Neuronal stem cell (in vitro differentiated cells): ENCODE measurements at regions not wholly inside any gene's neighbourhood (a gene's known extent, or its start where the extent isn't known, plus 50 kb on each side); places are given as distances from the start of the nearest gene placed in this dataset.

Experiments
- DNase-seq: peaks from one replicate; pipeline ENCODE4 v3.0.0-alpha.2; 2013; ENCODE audit warnings: low spot score
- H2AFZ ChIP-seq: one replicate; pipeline ENCODE4 v1.6.1; 2013; ENCODE audit warnings: mild to moderate bottlenecking, low read length, inconsistent platforms
- H2AK5ac ChIP-seq: 2 replicates; pipeline ENCODE4 v1.6.1; 2013; ENCODE audit warnings: low read depth, mild to moderate bottlenecking, inconsistent platforms, low read length, moderate library complexity, mixed read lengths
- H2BK120ac ChIP-seq: 2 replicates; pipeline ENCODE4 v1.6.1; 2013; ENCODE audit warnings: low read depth, mild to moderate bottlenecking, inconsistent platforms, low read length, moderate library complexity, mixed read lengths
- H2BK12ac ChIP-seq: one replicate; pipeline ENCODE4 v1.6.1; 2013; ENCODE audit warnings: low read length, inconsistent platforms
- H2BK15ac ChIP-seq: 2 replicates; pipeline ENCODE4 v1.6.1; 2013; ENCODE audit warnings: mild to moderate bottlenecking, low read length, inconsistent platforms, mixed read lengths
- H2BK5ac ChIP-seq: one replicate; pipeline ENCODE4 v1.6.1; 2013; ENCODE audit warnings: inconsistent platforms, mild to moderate bottlenecking, low read length, moderate library complexity
- H3K14ac ChIP-seq: one replicate; pipeline ENCODE4 v1.6.1; 2013; ENCODE audit warnings: low read length, inconsistent platforms
- H3K18ac ChIP-seq: 2 replicates; pipeline ENCODE4 v1.6.1; 2013; ENCODE audit warnings: low read length, inconsistent platforms
- H3K23ac ChIP-seq: 2 replicates; pipeline ENCODE4 v1.6.1; 2013; ENCODE audit warnings: low read depth, mild to moderate bottlenecking, mixed read lengths, low read length, inconsistent platforms; ENCODE audit not compliant: poor library complexity
- H3K27ac ChIP-seq: replicated peaks from 3 replicates; pipeline ENCODE4 v1.5.1; 2013; ENCODE audit warnings: low read length, inconsistent platforms
- H3K27me3 ChIP-seq, 3 experiments: 2 replicates each; pipeline ENCODE4 v1.6.1; 2013; ENCODE audit warnings: low read length in 3 of 3, mild to moderate bottlenecking in 2 of 3, inconsistent platforms in 1 of 3, low read depth in 1 of 3, mixed read lengths in 1 of 3, moderate library complexity in 1 of 3; ENCODE audit not compliant: control insufficient read depth in 3 of 3, insufficient read depth in 3 of 3
- H3K36me3 ChIP-seq, 2 donors: replicated peaks in 1 of 2; 2 replicates each; pipeline ENCODE4 v1.6.1; 2013; ENCODE audit warnings: low read length in 2 of 2; ENCODE audit not compliant: control insufficient read depth in 2 of 2, insufficient read depth in 2 of 2
- H3K4ac ChIP-seq: 2 replicates; pipeline ENCODE4 v1.6.1; 2013; ENCODE audit warnings: inconsistent platforms, mild to moderate bottlenecking, low read length, moderate library complexity
- H3K4me1 ChIP-seq, 2 donors: 1 replicate in 1 of 2; 2 replicates in 1 of 2; pipeline ENCODE4 v1.6.1; 2013; ENCODE audit warnings: low read length in 2 of 2, low read depth in 1 of 2; ENCODE audit not compliant: control insufficient read depth in 2 of 2, insufficient read depth in 1 of 2
- H3K4me2 ChIP-seq: one replicate; pipeline ENCODE4 v1.6.1; 2013; ENCODE audit warnings: mild to moderate bottlenecking, low read length, inconsistent platforms; ENCODE audit not compliant: insufficient read depth, poor library complexity, severe bottlenecking
- H3K4me3 ChIP-seq, 2 donors: 2 replicates each; pipeline ENCODE4 v1.5.1; 2013; ENCODE audit warnings: low read length in 2 of 2, mild to moderate bottlenecking in 2 of 2, inconsistent platforms in 1 of 2, moderate library complexity in 1 of 2
- H3K79me1 ChIP-seq: one replicate; pipeline ENCODE4 v1.6.1; 2013; ENCODE audit warnings: low read depth, mild to moderate bottlenecking, inconsistent platforms, low read length, moderate library complexity
- H3K9ac ChIP-seq: one replicate; pipeline ENCODE4 v1.6.1; 2013; ENCODE audit warnings: mild to moderate bottlenecking, low read depth, low read length, inconsistent platforms; ENCODE audit not compliant: poor library complexity
- H3K9me3 ChIP-seq, 2 donors: replicated peaks in 1 of 2; 2 replicates each; pipeline versions ENCODE3 to v1.6.1; 2013; ENCODE audit warnings: low read length in 2 of 2, mild to moderate bottlenecking in 2 of 2, inconsistent platforms in 1 of 2, low read depth in 1 of 2, mixed read lengths in 1 of 2, moderate library complexity in 1 of 2; ENCODE audit not compliant: control insufficient read depth in 2 of 2, insufficient read depth in 1 of 2
- H4K8ac ChIP-seq: one replicate; pipeline ENCODE4 v1.6.1; 2013; ENCODE audit warnings: low read depth, mild to moderate bottlenecking, inconsistent platforms, low read length, moderate library complexity
- H4K91ac ChIP-seq: one replicate; pipeline ENCODE4 v1.6.1; 2013; ENCODE audit warnings: low read length, low read depth, mild to moderate bottlenecking, inconsistent platforms; ENCODE audit not compliant: poor library complexity
- WGBS, 2 donors: extraction: QIAGEN DNeasy Blood & Tissue Kit; methylation state at CpG; one replicate each; pipeline ENCODE4 v1.1.7; 2013; ENCODE audit warnings: missing lambda C conversion rate in 2 of 2, mixed read lengths in 1 of 2; ENCODE audit not compliant: insufficient read length in 2 of 2, insufficient replicate concordance in 1 of 2; ENCODE audit errors: extremely low coverage in 2 of 2; 5-methylcytosine and 5-hydroxymethylcytosine counted together

- H3K18ac ChIP-seq: no peak overlapping the region
- WGBS, 2 donors: no CpG with 5 or more reads among the region's 1 CpG
- H2AK5ac ChIP-seq: no peak overlapping the region
- H4K8ac ChIP-seq: no peak overlapping the region
- DNase-seq: no peak
- no peak overlapping the region for H3K4me2 ChIP-seq
- no peaks in the 10 kb centered on the region for H3K9me3 ChIP-seq
- H3K27ac ChIP-seq: no peak overlapping the region
- no peak overlapping the region for H4K91ac ChIP-seq
- no peaks in the 10 kb centered on the region for H3K79me1 ChIP-seq
- no peak overlapping the region for H3K23ac ChIP-seq
- H2BK15ac ChIP-seq: no peak overlapping the region
- H3K14ac ChIP-seq: no peak overlapping the region
- H3K4me3 ChIP-seq: no peak overlapping the region
- peaks cover 0 to 4% (median 0%) of the 10 kb centered on the region in 3 experiments for H3K27me3 ChIP-seq
- no peak overlapping the region for H2BK12ac ChIP-seq
- no peaks in the 10 kb centered on the region for H3K4me1 ChIP-seq
- H2BK5ac ChIP-seq: no peak overlapping the region
- no peak overlapping the region for H3K4ac ChIP-seq
- H2BK120ac ChIP-seq: no peak overlapping the region
- H2AFZ ChIP-seq: no peak overlapping the region
- H3K36me3 ChIP-seq: no peaks in the 10 kb centered on the region
- H3K9ac ChIP-seq: no peak overlapping the region
Observed at GRCh38 chr5:14063691-14064090, 79.5 kb upstream of the TRIO start.

- no peak overlapping the region for H2BK5ac ChIP-seq
- H3K4ac ChIP-seq: no peak overlapping the region
- H3K4me2 ChIP-seq: no peak overlapping the region
- H2AFZ ChIP-seq: no peak overlapping the region
- no peak overlapping the region for H2AK5ac ChIP-seq
- H2BK120ac ChIP-seq: no peak overlapping the region
- H3K27me3 ChIP-seq: peaks cover 0 to 4% (median 0%) of the 10 kb centered on the region in 3 experiments
- no peaks in the 10 kb centered on the region for H3K79me1 ChIP-seq
- H3K14ac ChIP-seq: no peak overlapping the region
- H2BK12ac ChIP-seq: no peak overlapping the region
- H3K27ac ChIP-seq: no peak overlapping the region
- H3K23ac ChIP-seq: no peak overlapping the region
- no peak overlapping the region for H2BK15ac ChIP-seq
- H3K18ac ChIP-seq: no peak overlapping the region
- H3K9ac ChIP-seq: no peak overlapping the region
- no peak overlapping the region for H3K4me3 ChIP-seq
- H4K8ac ChIP-seq: no peak overlapping the region
- no peaks in the 10 kb centered on the region for H3K36me3 ChIP-seq
- WGBS, 2 donors: no CpG with 5 or more reads among the region's 4 CpGs
- no peak for DNase-seq
- no peaks in the 10 kb centered on the region for H3K4me1 ChIP-seq
- H4K91ac ChIP-seq: no peak overlapping the region
- H3K9me3 ChIP-seq: no peaks in the 10 kb centered on the region
Observed at GRCh38 chr5:14063138-14063537, 80.0 kb upstream of the TRIO start.

- no CpG with 5 or more reads among the region's 2 CpGs for WGBS, 2 donors
- H2BK12ac ChIP-seq: no peak overlapping the region
- H3K27me3 ChIP-seq: peaks cover 0 to 4% (median 0%) of the 10 kb centered on the region in 3 experiments
- no peak overlapping the region for H2BK120ac ChIP-seq
- no peak overlapping the region for H2AK5ac ChIP-seq
- H3K9me3 ChIP-seq: no peaks in the 10 kb centered on the region
- no peak overlapping the region for H2BK5ac ChIP-seq
- no peak overlapping the region for H3K4me3 ChIP-seq
- no peak overlapping the region for H4K91ac ChIP-seq
- DNase-seq: no peak
- no peak overlapping the region for H3K4me2 ChIP-seq
- no peaks in the 10 kb centered on the region for H3K4me1 ChIP-seq
- no peak overlapping the region for H2AFZ ChIP-seq
- no peak overlapping the region for H4K8ac ChIP-seq
- no peak overlapping the region for H3K27ac ChIP-seq
- no peak overlapping the region for H3K18ac ChIP-seq
- H3K23ac ChIP-seq: no peak overlapping the region
- no peak overlapping the region for H3K14ac ChIP-seq
- H3K4ac ChIP-seq: no peak overlapping the region
- H3K36me3 ChIP-seq: no peaks in the 10 kb centered on the region
- no peaks in the 10 kb centered on the region for H3K79me1 ChIP-seq
- no peak overlapping the region for H2BK15ac ChIP-seq
- H3K9ac ChIP-seq: no peak overlapping the region
Observed at GRCh38 chr5:14062178-14062577, 81.0 kb upstream of the TRIO start.

- no peaks in the 10 kb centered on the region for H3K79me1 ChIP-seq
- no peak overlapping the region for H3K4me2 ChIP-seq
- no CpG with 5 or more reads among the region's 5 CpGs for WGBS, 2 donors
Observed at GRCh38 chr5:14061106-14061505, 82.0 kb upstream of the TRIO start.

More at GRCh38 chr5:14061106-14061505, 82.0 kb upstream of the TRIO start:
- no peak overlapping the region for H2AFZ ChIP-seq
- H3K18ac ChIP-seq: no peak overlapping the region
- H3K36me3 ChIP-seq: no peaks in the 10 kb centered on the region
- no peak overlapping the region for H2AK5ac ChIP-seq
- H3K27me3 ChIP-seq: peaks cover 0 to 4% (median 0%) of the 10 kb centered on the region in 3 experiments
- no peak overlapping the region for H3K4me3 ChIP-seq
- no peak overlapping the region for H3K4ac ChIP-seq
- H4K91ac ChIP-seq: no peak overlapping the region
- no peak overlapping the region for H3K27ac ChIP-seq
- H2BK120ac ChIP-seq: no peak overlapping the region
- H2BK12ac ChIP-seq: no peak overlapping the region
- H3K9ac ChIP-seq: no peak overlapping the region
- H3K4me1 ChIP-seq: no peaks in the 10 kb centered on the region
- no peaks in the 10 kb centered on the region for H3K9me3 ChIP-seq
- H3K23ac ChIP-seq: no peak overlapping the region
- no peak overlapping the region for H3K14ac ChIP-seq
- no peak overlapping the region for H2BK15ac ChIP-seq
- no peak for DNase-seq
- H4K8ac ChIP-seq: no peak overlapping the region
- no peak overlapping the region for H2BK5ac ChIP-seq
